Heart left ventricle (tissue), 16 donors: ENCODE measurements at regions not wholly inside any gene's neighbourhood (a gene's known extent, or its start where the extent isn't known, plus 50 kb on each side); places are given as distances from the start of the nearest gene placed in this dataset.

Experiments used
- ATAC-seq, 4 donors: fragments of 200-7000 bp; cut with Tn5 transposase; one replicate each; pipeline ENCODE4 v1.9.1; 2020 to 2022; ENCODE audit warnings: moderate library complexity in 4 of 4, mild to moderate bottlenecking in 3 of 4, moderate number of reproducible peaks in 1 of 4
- DNase-seq, 5 donors: peaks; one replicate each; pipeline ENCODE4 v3.0.0-alpha.2; 2020
- H3K27ac ChIP-seq, 12 donors: fragments of 200-600 bp; sonication (generic) in 4 of 12; one replicate each; pipeline versions ENCODE4 v1.5.0 to v1.8.0; 2016 to 2022; ENCODE audit warnings: mild to moderate bottlenecking in 2 of 12
- H3K27me3 ChIP-seq, 9 donors: fragments of 200-600 bp; sonication (generic) in 2 of 9; one replicate each; pipeline versions ENCODE4 v1.5.1 to v1.8.0; 2016 to 2022; ENCODE audit warnings: mild to moderate bottlenecking in 3 of 9
- H3K36me3 ChIP-seq, 9 donors: fragments of 200-600 bp; sonication (generic) in 2 of 9; one replicate each; pipeline versions ENCODE4 v1.5.0 to v1.8.0; 2018 to 2022; ENCODE audit warnings: mild to moderate bottlenecking in 2 of 9
- H3K4me1 ChIP-seq, 12 donors: fragments of 200-600 bp; sonication (generic) in 4 of 12; one replicate each; pipeline versions ENCODE4 v1.5.0 to v1.8.0; 2016 to 2022; ENCODE audit warnings: mild to moderate bottlenecking in 3 of 12
- H3K4me3 ChIP-seq, 12 donors: fragments of 200-600 bp; sonication (generic) in 4 of 12; one replicate each; pipeline versions ENCODE4 v1.5.0 to v1.8.0; 2017 to 2022; ENCODE audit warnings: mild to moderate bottlenecking in 9 of 12, moderate library complexity in 4 of 12
- H3K9me3 ChIP-seq, 12 donors: fragments of 200-600 bp; sonication (generic) in 4 of 12; one replicate each; pipeline versions ENCODE4 v1.5.0 to v1.8.0; 2016 to 2022; ENCODE audit warnings: mild to moderate bottlenecking in 1 of 12
- POLR2A ChIP-seq, 2 donors: fragments of 450-650 bp; IDR thresholded peaks; one replicate each; pipeline ENCODE4 v1.6.1; 2017; ENCODE audit warnings: antibody characterized with exemption in 2 of 2, mild to moderate bottlenecking in 2 of 2, moderate library complexity in 2 of 2
- WGBS, 4 donors: extraction: QIAGEN DNeasy Blood & Tissue Kit in 2 of 4; methylation state at CpG; one replicate each; pipeline versions ENCODE4 v1.1.5 to v1.1.7; 2013 to 2018; 5-methylcytosine and 5-hydroxymethylcytosine counted together
- intact Hi-C, 10 donors: fragments of 100-400 bp; cut with DNase I; formaldehyde crosslinking; loops; one replicate each; pipeline versions ENCODE4 v1.11.1 to v1.14.2; 2022
- TF ChIP-seq, protein P1 (sequence below), 12 donors: fragments of 200-600 bp; sonication (generic) in 4 of 12; IDR thresholded peaks; one replicate each; pipeline versions ENCODE4 v1.5.0 to v1.8.0; 2018 to 2022; ENCODE audit warnings: antibody characterized with exemption in 12 of 12, mild to moderate bottlenecking in 5 of 12
- donor health status: ischemic (EF 13 %, LVEDD 7.1; RV severe dilation, severe dysfunction).
- donor health status: healthy with polysubstance abuse.
- donor health status: DM: no; HTN: yes; CAD: no.
- donor health status: DM: no; HTN: no; CAD: no.
- donor health status: ischemic (EF 25% LVEDD 6.9; RV normal size, moderate dysfunction).
- donor health status: ischemic (EF 25% LVEDD 5.7; RV mildly dilated, moderate dysfunction).
- donor health status: healthy.
- donor health status: DM: yes; HTN: yes; CAD: no.
- donor health status: ischemic (EF 35%, LVEDD 5.7; RV mildly dilated, moderate dysfunction).
- donor health status: nonischemic (EF 11% LVEDD 7.7; RV severe dilation, severe dysfunction).
- donor health status: DM: yes; HTN: yes; CAD: no.
- donor health status: PGD.
- donor health status: ischemic (EF 29% LVEDD 5.4; RV normal size, mild dysfunction).
- donor health status: nonischemic (EF 23%, LVEDD 6.1; RV moderate dilation, normal function).

DNA sequence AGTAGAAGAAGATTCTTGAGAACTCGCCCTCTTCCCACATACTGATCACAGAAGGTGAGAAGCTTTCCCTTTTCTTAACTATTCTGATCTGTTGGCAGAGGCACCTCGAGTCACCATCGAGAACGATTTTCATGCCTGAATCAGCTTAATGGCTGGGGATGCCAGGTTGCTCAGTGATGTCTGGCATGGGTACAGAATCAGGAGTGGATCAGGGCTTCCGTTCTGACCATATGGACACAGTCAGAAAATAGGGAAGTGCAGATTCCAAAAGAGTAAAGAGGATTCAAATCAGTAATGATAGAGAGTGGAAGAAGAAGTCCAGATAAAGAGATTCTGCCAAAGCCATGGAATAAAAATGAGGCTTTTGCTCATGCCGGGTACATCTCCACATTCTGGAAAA lies 52.0 kb upstream of the GRB10 start:
- Histone ChIP-seq H3K27ac (no peak overlapping the region), H3K9me3 (no peaks in the 10 kb centered on the region), H3K27me3 (no peaks in the 10 kb centered on the region), H3K4me1 (peaks cover 0 to 11% (median 2%) of the 10 kb centered on the region in 12 donors), H3K4me3 (no peak overlapping the region), H3K36me3 (no peaks in the 10 kb centered on the region)
- no peak for TF ChIP-seq POLR2A (IDR thresholded peaks at IDR 0.05)
- TF ChIP-seq, protein P1, sequence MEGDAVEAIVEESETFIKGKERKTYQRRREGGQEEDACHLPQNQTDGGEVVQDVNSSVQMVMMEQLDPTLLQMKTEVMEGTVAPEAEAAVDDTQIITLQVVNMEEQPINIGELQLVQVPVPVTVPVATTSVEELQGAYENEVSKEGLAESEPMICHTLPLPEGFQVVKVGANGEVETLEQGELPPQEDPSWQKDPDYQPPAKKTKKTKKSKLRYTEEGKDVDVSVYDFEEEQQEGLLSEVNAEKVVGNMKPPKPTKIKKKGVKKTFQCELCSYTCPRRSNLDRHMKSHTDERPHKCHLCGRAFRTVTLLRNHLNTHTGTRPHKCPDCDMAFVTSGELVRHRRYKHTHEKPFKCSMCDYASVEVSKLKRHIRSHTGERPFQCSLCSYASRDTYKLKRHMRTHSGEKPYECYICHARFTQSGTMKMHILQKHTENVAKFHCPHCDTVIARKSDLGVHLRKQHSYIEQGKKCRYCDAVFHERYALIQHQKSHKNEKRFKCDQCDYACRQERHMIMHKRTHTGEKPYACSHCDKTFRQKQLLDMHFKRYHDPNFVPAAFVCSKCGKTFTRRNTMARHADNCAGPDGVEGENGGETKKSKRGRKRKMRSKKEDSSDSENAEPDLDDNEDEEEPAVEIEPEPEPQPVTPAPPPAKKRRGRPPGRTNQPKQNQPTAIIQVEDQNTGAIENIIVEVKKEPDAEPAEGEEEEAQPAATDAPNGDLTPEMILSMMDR (IDR thresholded peaks at IDR 0.05) = no peak
- 92 to 97% (median 94%) methylated on average over 6 of the region's 6 CpGs for WGBS, 4 donors
- intact Hi-C loops = loop anchor here in 1 of 10 donors (5.0 kb wide), 1 partner anchor 233 kb away; no protein-coding TSS in a partner anchor
- ATAC-seq (no peak), DNase-seq (no peak)

DNA sequence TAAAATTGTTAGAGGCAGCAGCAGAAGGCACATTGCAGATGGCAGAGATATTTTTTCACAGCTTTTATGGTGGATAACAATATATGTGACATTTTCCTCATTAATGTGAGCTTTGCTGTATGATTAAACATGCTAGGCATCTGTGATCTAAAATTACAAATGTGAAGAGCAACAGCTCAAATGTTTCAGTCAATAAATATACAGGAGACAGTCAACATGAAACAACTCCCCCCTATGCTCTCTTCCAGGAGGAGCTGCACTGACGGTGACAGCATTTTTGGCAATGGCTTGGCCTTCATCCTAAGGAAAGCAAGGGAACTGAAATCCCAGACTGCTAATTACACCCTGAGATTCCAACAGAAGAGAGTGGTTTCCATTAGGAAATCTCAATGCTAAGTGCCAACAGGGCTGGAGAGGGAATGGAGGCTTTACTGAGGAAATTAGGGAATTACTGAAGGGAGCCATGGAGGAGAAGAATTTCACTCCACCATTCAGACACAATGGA lies 51.4 kb upstream of the GRB10 start:
- H3K4me1 ChIP-seq = peaks cover 0 to 5% (median 0%) of the 10 kb centered on the region in 12 donors
- no peak overlapping the region for H3K4me3 ChIP-seq
- no peaks in the 10 kb centered on the region for H3K27me3 ChIP-seq
- 52 to 65% (median 61%) methylated on average over 1 of the region's 1 CpG for WGBS, 4 donors
- TF ChIP-seq POLR2A (IDR thresholded peaks at IDR 0.05) = no peak
- TF ChIP-seq, protein P1 (IDR thresholded peaks at IDR 0.05) = no peak
- intact Hi-C loops = no loop called here
- no peak for DNase-seq
- no peak overlapping the region for H3K27ac ChIP-seq
- H3K36me3 ChIP-seq = no peaks in the 10 kb centered on the region
- no peaks in the 10 kb centered on the region for H3K9me3 ChIP-seq
- no peak for ATAC-seq

DNA sequence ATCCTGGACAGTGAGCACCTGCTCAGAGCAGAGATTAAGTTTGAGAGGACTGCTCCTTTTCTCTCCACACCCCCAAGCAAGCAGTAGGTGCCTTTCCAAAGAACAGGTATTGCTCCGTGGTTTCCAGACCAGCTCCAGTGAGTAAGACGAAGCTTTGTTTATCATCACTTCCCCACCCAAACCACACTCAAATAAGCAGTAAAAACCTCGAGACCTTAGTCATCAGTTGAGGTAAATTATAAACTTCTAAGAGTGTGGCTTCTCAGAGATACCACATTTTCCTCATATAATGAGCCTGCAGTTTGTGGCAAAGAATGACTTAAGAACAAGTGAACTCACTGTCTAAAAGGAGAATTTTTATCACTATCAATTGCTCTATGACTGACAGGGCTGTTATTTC lies 50.0 kb upstream of the GRB10 start:
- H3K36me3 ChIP-seq = no peaks in the 10 kb centered on the region
- H3K27me3 ChIP-seq = no peaks in the 10 kb centered on the region
- no peak overlapping the region for H3K4me3 ChIP-seq
- H3K4me1 ChIP-seq = peaks cover 0 to under 1% (median 0%) of the 10 kb centered on the region in 12 donors
- H3K9me3 ChIP-seq = no peaks in the 10 kb centered on the region
- no peak for TF ChIP-seq POLR2A (IDR thresholded peaks at IDR 0.05)
- TF ChIP-seq, protein P1 (IDR thresholded peaks at IDR 0.05) = no peak
- no peak overlapping the region for H3K27ac ChIP-seq
- 76 to 91% (median 84%) methylated on average over 3 of the region's 3 CpGs for WGBS, 4 donors
- DNase-seq = no peak
- intact Hi-C loops = no loop called here
- no peak for ATAC-seq
